H1 (cell line): ENCODE measurements at regions not wholly inside any gene's neighbourhood (a gene's known extent, or its start where the extent isn't known, plus 50 kb on each side); places are given as distances from the start of the nearest gene placed in this dataset.

Experiments
- CTCF ChIA-PET: fragments of 300-600 bp; sonication (Branson Sonifier 250); formaldehyde crosslinking; loops from one replicate; lab custom pipeline; 2021; ENCODE audit not compliant: partially characterized antibody; lab: Charles Lee
- POLR2A ChIA-PET: fragments of 300-600 bp; sonication (Branson Sonifier 250); formaldehyde crosslinking; loops from one replicate; lab custom pipeline; 2021; ENCODE audit warnings: inconsistent platforms; ENCODE audit not compliant: partially characterized antibody; lab: Charles Lee
- DNase-seq, 2 experiments: peaks; one replicate each; pipeline versions ENCODE4 v3.0.0 to v3.0.0-alpha.2; 2010 to 2022; ENCODE audit warnings: low spot score in 2 of 2, low read depth in 1 of 2, mixed read lengths in 1 of 2
- FAIRE-seq: peaks from 2 replicates; lab custom pipeline; 2011; peaks lifted over from hg19 to GRCh38; lab: Jason Lieb, UNC
- H2AFZ ChIP-seq: 2 replicates; pipeline ENCODE4 v1.8.1; 2012; ENCODE audit warnings: low read length, inconsistent platforms
- H2AK5ac ChIP-seq: 2 replicates; pipeline ENCODE4 v1.6.1; 2013; ENCODE audit warnings: low read depth, low read length
- H2BK120ac ChIP-seq: replicated peaks from 2 replicates; pipeline ENCODE3; 2013; ENCODE audit warnings: low read depth, low read length, inconsistent platforms
- H2BK12ac ChIP-seq: 2 replicates; pipeline ENCODE4 v1.6.1; 2013; ENCODE audit warnings: low read depth, low read length
- H2BK15ac ChIP-seq: 2 replicates; pipeline ENCODE4 v1.6.1; 2013; ENCODE audit warnings: low read length
- H2BK20ac ChIP-seq: 2 replicates; pipeline ENCODE4 v1.6.1; 2013; ENCODE audit warnings: low read length
- H2BK5ac ChIP-seq: 2 replicates; pipeline ENCODE4 v1.6.1; 2013; ENCODE audit warnings: low read depth, low read length
- H3K14ac ChIP-seq: 2 replicates; pipeline ENCODE4 v1.6.1; 2013; ENCODE audit warnings: inconsistent platforms; ENCODE audit not compliant: insufficient read length
- H3K18ac ChIP-seq: 2 replicates; pipeline ENCODE4 v1.6.1; 2013; ENCODE audit warnings: low read length; ENCODE audit errors: extremely low read depth
- H3K23ac ChIP-seq: 2 replicates; pipeline ENCODE4 v1.6.1; 2013; ENCODE audit warnings: inconsistent platforms; ENCODE audit not compliant: insufficient read length
- H3K23me2 ChIP-seq: 2 replicates; pipeline ENCODE4 v1.6.1; 2013; ENCODE audit warnings: low read depth, low read length
- H3K27ac ChIP-seq: 2 replicates; pipeline ENCODE4 v1.6.1; 2011; ENCODE audit warnings: low read depth, low read length, inconsistent platforms
- H3K27me3 ChIP-seq, 4 experiments: replicated peaks in 1 of 4; 1 replicate in 1 of 4; 2 replicates in 3 of 4; pipeline versions ENCODE4 v1.6.1 to v1.8.1; 2011 to 2013; ENCODE audit warnings: low read length in 3 of 4, mild to moderate bottlenecking in 3 of 4, inconsistent platforms in 2 of 4, mixed read lengths in 2 of 4, moderate library complexity in 1 of 4; ENCODE audit not compliant: control insufficient read depth in 3 of 4, insufficient read depth in 3 of 4; ENCODE audit errors: extremely low read depth in 1 of 4
- H3K36me3 ChIP-seq, 4 experiments: 2 replicates each; pipeline versions ENCODE4 v1.6.1 to v1.8.1; 2011 to 2013; ENCODE audit warnings: mild to moderate bottlenecking in 4 of 4, low read length in 3 of 4, moderate library complexity in 2 of 4, control low read depth in 1 of 4, inconsistent platforms in 1 of 4; ENCODE audit not compliant: insufficient read depth in 4 of 4, control insufficient read depth in 2 of 4
- H3K4ac ChIP-seq: replicated peaks from 2 replicates; pipeline ENCODE3; 2013; ENCODE audit warnings: low read length, low read depth, mixed read lengths, inconsistent platforms; ENCODE audit not compliant: insufficient read length
- H3K4me1 ChIP-seq, 4 experiments: replicated peaks in 1 of 4; 1 replicate in 1 of 4; 2 replicates in 3 of 4; pipeline versions ENCODE4 v1.6.1 to v1.8.1; 2011 to 2013; ENCODE audit warnings: low read length in 3 of 4, inconsistent platforms in 2 of 4, mixed read lengths in 1 of 4; ENCODE audit not compliant: insufficient read depth in 4 of 4, control insufficient read depth in 3 of 4
- H3K4me2 ChIP-seq, 2 experiments: 2 replicates each; pipeline versions ENCODE4 v1.6.1 to v1.8.1; 2011 to 2013; ENCODE audit warnings: low read depth in 2 of 2, low read length in 2 of 2, control low read depth in 1 of 2, inconsistent platforms in 1 of 2, mild to moderate bottlenecking in 1 of 2; ENCODE audit not compliant: insufficient read depth in 1 of 2
- H3K4me3 ChIP-seq, 4 experiments: fragments of 200-600, 300-600 bp in 1 of 4; sonication (generic), shearing (Covaris generic), sonication (Bioruptor Twin) in 1 of 4; 2 replicates each; pipeline versions ENCODE4 v1.5.1 to v1.8.1; 2011 to 2016; ENCODE audit warnings: low read length in 4 of 4, low read depth in 3 of 4, control low read depth in 2 of 4, inconsistent platforms in 2 of 4, mild to moderate bottlenecking in 2 of 4, mixed read lengths in 1 of 4, moderate library complexity in 1 of 4; ENCODE audit not compliant: insufficient read depth in 2 of 4; ENCODE audit errors: extremely low read depth in 1 of 4
- H3K56ac ChIP-seq: replicated peaks from 2 replicates; pipeline ENCODE3; 2013; ENCODE audit warnings: low read depth, mild to moderate bottlenecking, mixed read lengths, low read length, inconsistent platforms; ENCODE audit not compliant: insufficient read length
- H3K79me1 ChIP-seq: 2 replicates; pipeline ENCODE4 v1.6.1; 2013; ENCODE audit warnings: low read depth, low read length, control low read depth
- H3K79me2 ChIP-seq, 2 experiments: 2 replicates each; pipeline versions ENCODE4 v1.6.1 to v1.8.1; 2012 to 2013; ENCODE audit warnings: low read length in 2 of 2, mild to moderate bottlenecking in 2 of 2, inconsistent platforms in 1 of 2; ENCODE audit not compliant: insufficient read depth in 2 of 2, control insufficient read depth in 1 of 2
- H3K9ac ChIP-seq, 4 experiments: replicated peaks in 1 of 4; 1 replicate in 1 of 4; 2 replicates in 3 of 4; pipeline versions ENCODE4 v1.6.1 to v1.8.1; 2011 to 2013; ENCODE audit warnings: low read depth in 3 of 4, low read length in 3 of 4, control low read depth in 2 of 4, mild to moderate bottlenecking in 2 of 4, moderate library complexity in 2 of 4, inconsistent platforms in 1 of 4; ENCODE audit errors: extremely low read depth in 1 of 4
- H3K9me3 ChIP-seq, 2 experiments: 2 replicates each; pipeline versions ENCODE4 v1.6.1 to v1.8.1; 2012 to 2013; ENCODE audit warnings: mild to moderate bottlenecking in 2 of 2, moderate library complexity in 2 of 2, control low read depth in 1 of 2, inconsistent platforms in 1 of 2, low read depth in 1 of 2, low read length in 1 of 2, mixed read lengths in 1 of 2; ENCODE audit not compliant: insufficient read depth in 2 of 2
- H4K20me1 ChIP-seq, 2 experiments: replicated peaks in 1 of 2; 2 replicates each; pipeline versions ENCODE3 to v1.8.1; 2011 to 2013; ENCODE audit warnings: inconsistent platforms in 2 of 2, low read length in 2 of 2, mild to moderate bottlenecking in 1 of 2; ENCODE audit not compliant: insufficient read depth in 2 of 2, control insufficient read depth in 1 of 2
- H4K5ac ChIP-seq: 2 replicates; pipeline ENCODE4 v1.6.1; 2013; ENCODE audit warnings: low read length, low read depth, mixed read lengths, inconsistent platforms; ENCODE audit not compliant: insufficient read length
- H4K8ac ChIP-seq: 2 replicates; pipeline ENCODE4 v1.8.0; 2013; ENCODE audit warnings: mild to moderate bottlenecking, moderate library complexity, low read length, inconsistent platforms; ENCODE audit not compliant: insufficient read depth; ENCODE audit errors: extremely low read depth
- H4K91ac ChIP-seq: replicated peaks from 2 replicates; pipeline ENCODE3; 2013; ENCODE audit warnings: low read length, mixed read lengths, inconsistent platforms; ENCODE audit not compliant: insufficient read length
- SP2 ChIP-seq: IDR thresholded peaks from 2 replicates; pipeline ENCODE4 v1.6.1; 2012; ENCODE audit warnings: mild to moderate bottlenecking, low read length, inconsistent platforms
- SP4 ChIP-seq: IDR thresholded peaks from 2 replicates; pipeline ENCODE4 v1.6.1; 2012; ENCODE audit warnings: low read length, inconsistent platforms
- TF ChIP-seq, protein P1 (sequence below): IDR thresholded peaks from 2 replicates; pipeline ENCODE4 v1.6.1; 2012; ENCODE audit warnings: inconsistent platforms

DNA sequence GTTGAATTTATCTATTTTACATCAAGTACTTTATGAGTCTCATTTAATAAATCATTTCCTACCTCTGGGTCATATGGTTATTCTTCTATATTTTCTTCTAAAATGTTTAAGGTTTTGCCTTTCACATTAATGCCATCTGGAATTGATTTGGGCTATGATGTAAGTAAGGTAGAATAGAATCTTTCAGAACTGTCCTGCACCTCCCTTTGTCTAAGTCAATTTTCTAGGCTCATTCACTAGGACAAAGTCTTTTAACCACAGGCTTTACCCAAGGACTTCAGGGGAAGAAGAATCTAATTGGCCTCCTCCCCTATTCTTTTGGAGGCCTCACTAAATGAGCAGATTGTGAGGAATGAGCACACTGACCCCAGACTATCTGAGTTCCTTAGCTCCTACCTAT lies 146.0 kb downstream of the BBOX1 start:
- no peak overlapping the region for H3K4me2 ChIP-seq
- H3K23me2 ChIP-seq = no peaks in the 10 kb centered on the region
- DNase-seq (no peak), FAIRE-seq (no peak)
- H3K23ac ChIP-seq = no peak overlapping the region
- no peak overlapping the region for H2AK5ac ChIP-seq
- no peak overlapping the region for H2BK20ac ChIP-seq
- H3K14ac ChIP-seq = no peak overlapping the region
- H3K4me1 ChIP-seq = no peaks in the 10 kb centered on the region
- H3K27ac ChIP-seq = no peak overlapping the region
- no peak overlapping the region for H4K8ac ChIP-seq
- no peaks in the 10 kb centered on the region for H3K9me3 ChIP-seq
- TF ChIP-seq SP4 = no peak
- TF ChIP-seq, protein P1, sequence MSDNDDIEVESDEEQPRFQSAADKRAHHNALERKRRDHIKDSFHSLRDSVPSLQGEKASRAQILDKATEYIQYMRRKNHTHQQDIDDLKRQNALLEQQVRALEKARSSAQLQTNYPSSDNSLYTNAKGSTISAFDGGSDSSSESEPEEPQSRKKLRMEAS = no peak
- no peak for TF ChIP-seq SP2
- TF ChIP-seq, all 59 proteins: peak for 0
- Histone ChIP-seq H4K5ac (no peak overlapping the region), H3K27me3 (no peaks in the 10 kb centered on the region), H3K36me3 (no peaks in the 10 kb centered on the region), H4K20me1 (no peaks in the 10 kb centered on the region), H2BK5ac (no peak overlapping the region), H3K9ac (no peak overlapping the region), H2BK12ac (no peak overlapping the region), H3K18ac (no peak overlapping the region), H3K79me2 (no peaks in the 10 kb centered on the region), H2BK120ac (no peak overlapping the region), H2BK15ac (no peak overlapping the region), H3K79me1 (no peaks in the 10 kb centered on the region), H2AFZ (no peak overlapping the region), H4K91ac (no peak overlapping the region), H3K4ac (no peak overlapping the region), H3K56ac (no peak overlapping the region), H3K4me3 (no peak overlapping the region)
- ChIA-PET POLR2A (no interaction called here), CTCF (interaction anchor here (1.0 to 3.7 kb wide), 7 partner anchors 9 to 300 kb away, joined by 3 to 22 read pairs (median 6); no protein-coding TSS in a partner anchor)
